Smooth muscle cell (in vitro differentiated cells): ENCODE measurements at regions not wholly inside any gene's neighbourhood (a gene's known extent, or its start where the extent isn't known, plus 50 kb on each side); places are given as distances from the start of the nearest gene placed in this dataset.

Source experiments
- DNase-seq: peaks from one replicate; lab custom pipeline; 2025; ENCODE audit not compliant: unreplicated experiment; lab: John Stamatoyannopoulos, UW
- H2AFZ ChIP-seq: fragments of 200-600 bp; sonication (generic); 2 replicates; pipeline ENCODE4 v1.6.0; 2016; ENCODE audit warnings: antibody characterized with exemption, low read depth, mild to moderate bottlenecking
- H3F3A ChIP-seq: fragments of 200-600 bp; sonication (generic); 2 replicates; pipeline ENCODE4 v1.6.0; 2017; ENCODE audit warnings: antibody characterized with exemption, low read depth
- H3K27ac ChIP-seq: fragments of 200-600 bp; sonication (generic); 2 replicates; pipeline ENCODE4 v1.5.1; 2016; ENCODE audit warnings: low read depth, mild to moderate bottlenecking
- H3K27me3 ChIP-seq: fragments of 200-600 bp; sonication (generic); 2 replicates; pipeline ENCODE4 v1.6.1; 2016; ENCODE audit warnings: low read depth, mild to moderate bottlenecking
- H3K36me3 ChIP-seq: fragments of 200-600 bp; sonication (generic); 2 replicates; pipeline ENCODE4 v1.5.1; 2016; ENCODE audit warnings: low read depth
- H3K4me1 ChIP-seq: fragments of 200-600 bp; sonication (generic); 2 replicates; pipeline ENCODE4 v1.5.1; 2016; ENCODE audit warnings: low read depth
- H3K4me2 ChIP-seq: fragments of 200-600 bp; sonication (generic); 2 replicates; pipeline ENCODE4 v1.6.0; 2016; ENCODE audit warnings: mild to moderate bottlenecking
- H3K4me3 ChIP-seq: fragments of 200-600 bp; sonication (generic); 2 replicates; pipeline ENCODE4 v1.5.1; 2016; ENCODE audit warnings: mild to moderate bottlenecking
- H3K79me2 ChIP-seq: fragments of 200-600 bp; sonication (generic); 2 replicates; pipeline ENCODE4 v1.6.0; 2016; ENCODE audit warnings: low read depth, mild to moderate bottlenecking
- H3K9ac ChIP-seq: fragments of 200-600 bp; sonication (generic); 2 replicates; pipeline ENCODE4 v1.6.0; 2016; ENCODE audit warnings: low read depth
- H3K9me3 ChIP-seq: fragments of 200-600 bp; sonication (generic); replicated peaks from 2 replicates; pipeline ENCODE4 v1.5.1; 2016; ENCODE audit warnings: low read depth
- H4K20me1 ChIP-seq: fragments of 200-600 bp; sonication (generic); 2 replicates; pipeline ENCODE4 v1.6.0; 2016; ENCODE audit warnings: low read depth
- CTCF ChIP-seq: fragments of 200-600 bp; sonication (generic); IDR thresholded peaks from 2 replicates; pipeline ENCODE4 v1.5.1; 2017; ENCODE audit warnings: borderline replicate concordance, mild to moderate bottlenecking, antibody characterized with exemption; ENCODE audit not compliant: insufficient read depth, poor library complexity, severe bottlenecking
- WGBS: methylation state at CpG from one replicate; pipeline ENCODE4 v1.1.7; 2016; ENCODE audit warnings: low lambda C conversion rate; 5-methylcytosine and 5-hydroxymethylcytosine counted together

DNA sequence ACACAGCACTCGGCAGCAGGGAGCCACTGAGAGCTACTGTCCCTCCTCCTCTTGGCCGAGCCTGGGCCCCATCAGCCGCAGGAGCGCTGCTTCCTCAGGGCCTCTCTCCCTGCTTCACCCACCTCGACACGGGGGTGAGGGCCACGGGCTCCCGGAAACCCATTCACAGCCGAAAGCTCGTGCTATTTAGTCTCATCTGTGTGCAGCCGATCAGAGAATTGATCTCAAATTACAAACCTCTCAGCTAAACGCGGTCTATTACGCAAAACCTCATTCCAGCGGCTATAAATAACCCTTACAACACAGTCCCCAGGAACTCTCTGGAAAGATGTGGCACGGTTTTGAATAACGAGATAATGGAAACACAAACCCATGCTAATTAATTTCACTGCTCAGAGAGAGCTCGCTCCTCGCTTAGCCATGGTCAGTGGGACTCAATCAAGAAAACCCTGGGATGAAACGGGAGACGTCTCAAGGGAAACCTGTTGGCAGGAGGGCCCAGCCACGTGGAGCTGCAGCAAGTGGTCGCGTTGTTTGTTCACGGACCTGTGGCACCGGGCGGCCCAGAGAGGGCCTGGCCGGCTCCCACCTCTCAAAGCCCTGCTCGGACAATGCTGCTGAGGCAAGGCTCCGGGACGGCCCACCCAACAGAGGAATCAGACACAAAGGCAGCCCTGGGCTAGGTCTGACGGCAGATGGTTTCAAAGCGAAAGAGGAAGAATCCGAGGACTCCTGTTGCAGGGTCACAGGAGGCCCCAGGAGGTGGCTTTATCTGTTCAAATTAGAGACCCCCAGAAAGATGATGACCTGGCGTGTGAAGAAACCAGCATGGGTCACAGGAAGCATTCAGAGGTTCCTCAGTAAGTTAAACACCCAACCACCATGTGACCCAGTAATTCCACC lies 210.5 kb downstream of the CTTN start:
- Histone ChIP-seq H3K9ac (no peak overlapping the region), H3F3A (no peaks in the 10 kb centered on the region), H4K20me1 (no peaks in the 10 kb centered on the region), H3K27me3 (peaks cover 4% of the 10 kb centered on the region), H3K36me3 (no peaks in the 10 kb centered on the region), H3K79me2 (no peaks in the 10 kb centered on the region), H3K4me1 (peaks cover 6% of the 10 kb centered on the region), H3K27ac (no peak overlapping the region), H3K4me2 (no peak overlapping the region), H3K4me3 (no peak overlapping the region), H2AFZ (no peak overlapping the region), H3K9me3 (no peaks in the 10 kb centered on the region)
- 83% methylated on average over 35 of the region's 35 CpGs for WGBS
- no peak for TF ChIP-seq CTCF
- DNase-seq: no peak

- Histone ChIP-seq H3K27me3 (peaks cover 4% of the 10 kb centered on the region), H3F3A (no peaks in the 10 kb centered on the region), H3K36me3 (no peaks in the 10 kb centered on the region), H3K9ac (no peak overlapping the region), H3K79me2 (no peaks in the 10 kb centered on the region), H3K9me3 (no peaks in the 10 kb centered on the region), H3K4me2 (no peak overlapping the region), H3K4me1 (peaks cover 6% of the 10 kb centered on the region), H2AFZ (no peak overlapping the region), H3K27ac (no peak overlapping the region), H4K20me1 (no peaks in the 10 kb centered on the region), H3K4me3 (no peak overlapping the region)
- WGBS: 68% methylated on average over 22 of the region's 22 CpGs
- DNase-seq: no peak
- TF ChIP-seq CTCF: no peak
These were observed 212.5 kb downstream of the CTTN start for GRCh38 chr11:70610566-70611565.

- Histone ChIP-seq H3K27me3 (peaks cover 4% of the 10 kb centered on the region), H3K4me2 (no peak overlapping the region), H3K27ac (no peak overlapping the region), H3K36me3 (no peaks in the 10 kb centered on the region), H3K4me1 (peaks cover 6% of the 10 kb centered on the region), H2AFZ (no peak overlapping the region), H3F3A (no peaks in the 10 kb centered on the region), H3K4me3 (no peak overlapping the region), H3K9ac (no peak overlapping the region), H3K79me2 (no peaks in the 10 kb centered on the region), H3K9me3 (no peaks in the 10 kb centered on the region), H4K20me1 (no peaks in the 10 kb centered on the region)
- WGBS: 71% methylated on average over 14 of the region's 14 CpGs
- no peak for DNase-seq
- TF ChIP-seq CTCF: no peak
These were observed 213.5 kb downstream of the CTTN start for GRCh38 chr11:70611821-70612220.
